ENCODE measurements at regions not wholly inside any gene's neighbourhood (a gene's known extent, or its start where the extent isn't known, plus 50 kb on each side); places are given as distances from the start of the nearest gene placed in this dataset.

DNA sequence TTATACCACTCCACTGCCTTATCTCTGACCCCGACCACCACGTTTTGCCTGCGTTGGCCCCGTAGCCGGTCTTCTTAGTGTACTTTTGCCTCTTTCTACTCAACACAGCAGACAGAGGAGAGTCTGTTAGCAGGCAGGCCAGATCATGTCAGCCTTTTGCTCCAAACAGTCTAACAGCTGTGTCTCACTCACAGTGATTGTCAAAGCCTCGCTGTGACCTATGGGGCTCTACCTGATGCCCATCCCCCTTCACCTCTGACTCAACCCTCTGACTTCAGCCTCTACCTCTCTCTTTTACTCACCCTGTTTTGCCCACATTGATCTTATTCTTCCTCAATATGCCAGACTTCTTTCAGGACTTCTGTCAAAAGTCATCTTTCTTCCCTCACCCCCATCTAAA, 127.1 kb downstream of the TRIML1 start:
- DNase-seq (ENCODE audit: low read depth in 1 of 2, low spot score in 1 of 2): no peak
- H3K4me3 ChIP-seq: no peak overlapping the region

DNA sequence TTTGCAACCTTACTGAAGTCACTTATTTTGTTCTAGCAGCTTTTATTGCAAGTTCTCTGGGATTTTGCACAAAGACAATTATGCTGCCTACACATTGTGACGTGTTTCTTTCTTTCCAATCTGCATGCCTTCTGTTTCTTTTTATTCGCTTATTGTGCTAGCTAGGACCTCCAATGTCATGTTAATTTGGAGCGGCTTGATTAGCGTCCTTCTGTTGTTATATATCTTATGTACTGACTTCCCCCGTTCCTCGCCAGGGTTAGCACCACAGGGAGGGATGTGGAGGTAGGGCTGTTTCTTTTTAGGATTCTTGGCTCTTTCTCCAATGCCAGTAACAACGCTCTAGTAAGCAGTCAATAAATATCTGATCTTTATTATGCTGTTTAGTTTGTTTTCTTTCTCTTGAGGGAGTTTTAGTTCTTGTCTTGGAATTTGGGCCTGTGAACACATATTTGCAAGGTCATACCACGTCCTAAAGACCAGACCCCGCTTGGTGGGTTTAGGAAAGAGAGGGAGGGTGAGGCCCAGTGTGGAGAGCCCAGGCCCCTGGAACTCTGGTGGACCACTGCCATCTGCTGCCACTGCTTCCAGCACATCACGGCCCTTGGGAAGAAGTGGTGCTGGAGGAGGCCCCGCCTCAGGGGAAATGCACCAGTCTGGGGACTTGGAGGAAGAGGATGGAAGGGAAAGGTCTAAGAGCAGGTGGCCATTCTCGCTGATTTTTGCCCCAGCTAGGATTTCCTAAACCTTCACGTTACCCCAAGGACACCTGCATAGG, 129.1 kb downstream of the TRIML1 start:
- ATAC-seq (no peak), DNase-seq (ENCODE audit: low read depth in 1 of 2, low spot score in 1 of 2) (no peak), FAIRE-seq (no peak)
- H3K27ac ChIP-seq: no peak overlapping the region
- H3K9me3 ChIP-seq: peaks cover 4% of the 10 kb centered on the region; the same call in 1 of the 3 replicates
- peaks cover 3% of the 10 kb centered on the region; the same call in 1 of the 3 replicates for H3K4me1 ChIP-seq
- WGBS (ENCODE audit: missing lambda C conversion rate): 87% methylated on average over 12 of the region's 13 CpGs
- TF ChIP-seq POLR2AphosphoS2 (conservative IDR thresholded peaks at IDR 0.05; ENCODE audit: low read length): no peak
- no peak for TF ChIP-seq SMC3 (IDR thresholded peaks at IDR 0.05)
- TF ChIP-seq RNF2 (IDR thresholded peaks at IDR 0.05; ENCODE audit: borderline replicate concordance, low read depth): no peak
- TF ChIP-seq CHD4 (IDR thresholded peaks at IDR 0.05; ENCODE audit: borderline replicate concordance): no peak
- no peak for TF ChIP-seq TFCP2L1 (CRISPR knock-in tag; IDR thresholded peaks at IDR 0.05)
- no peak for TF ChIP-seq FOXS1 (CRISPR knock-in tag; IDR thresholded peaks at IDR 0.05)
- TF ChIP-seq BHLHE40 (IDR thresholded peaks at IDR 0.05; ENCODE audit: low read depth, low read length): no peak
- TF ChIP-seq, protein P1, sequence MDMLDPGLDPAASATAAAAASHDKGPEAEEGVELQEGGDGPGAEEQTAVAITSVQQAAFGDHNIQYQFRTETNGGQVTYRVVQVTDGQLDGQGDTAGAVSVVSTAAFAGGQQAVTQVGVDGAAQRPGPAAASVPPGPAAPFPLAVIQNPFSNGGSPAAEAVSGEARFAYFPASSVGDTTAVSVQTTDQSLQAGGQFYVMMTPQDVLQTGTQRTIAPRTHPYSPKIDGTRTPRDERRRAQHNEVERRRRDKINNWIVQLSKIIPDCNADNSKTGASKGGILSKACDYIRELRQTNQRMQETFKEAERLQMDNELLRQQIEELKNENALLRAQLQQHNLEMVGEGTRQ (IDR thresholded peaks at IDR 0.05): no peak
- no peak overlapping the region for H3K4me3 ChIP-seq
- no peak overlapping the region for H3K4me2 ChIP-seq
- ChIA-PET POLR2A (no interaction called here), CTCF (no interaction called here)

More for the DNA sequence above, 127.1 kb downstream of the TRIML1 start:
- ATAC-seq (no peak), FAIRE-seq (no peak)
- 95% methylated on average over 6 of the region's 6 CpGs for WGBS (ENCODE audit: missing lambda C conversion rate)
- Histone ChIP-seq H3K4me1 (peaks cover 16% of the 10 kb centered on the region; the same call in 2 of the 3 replicates), H3K27ac (no peak overlapping the region), H3K9me3 (peaks cover 4% of the 10 kb centered on the region; the same call in 1 of the 3 replicates), H3K4me2 (no peak overlapping the region)
- ChIA-PET POLR2A (no interaction called here), CTCF (no interaction called here)
- TF ChIP-seq, protein P1 (IDR thresholded peaks at IDR 0.05): no peak
- TF ChIP-seq CBX2 (IDR thresholded peaks at IDR 0.05; ENCODE audit: borderline replicate concordance, low read depth) (no peak), POLR2AphosphoS2 (conservative IDR thresholded peaks at IDR 0.05; ENCODE audit: low read length) (no peak), FOSB (CRISPR knock-in tag; IDR thresholded peaks at IDR 0.05) (no peak), EP300 (IDR thresholded peaks at IDR 0.05) (no peak), NR3C1 (IDR thresholded peaks at IDR 0.05) (no peak), POLR2A (IDR thresholded peaks at IDR 0.05; ENCODE audit: low read length) (no peak), CHD4 (IDR thresholded peaks at IDR 0.05; ENCODE audit: borderline replicate concordance) (no peak), ZFP36 (IDR thresholded peaks at IDR 0.05; ENCODE audit: borderline replicate concordance, partially characterized antibody) (no peak), HDAC2 (IDR thresholded peaks at IDR 0.05) (no peak), JUNB (IDR thresholded peaks at IDR 0.05) (no peak), RAD21 (conservative IDR thresholded peaks at IDR 0.05 in 1 of 2, IDR thresholded peaks at IDR 0.05 in 1 of 2) (no peak), GATA3 (IDR thresholded peaks at IDR 0.05; ENCODE audit: borderline replicate concordance) (no peak), HOXB13 (CRISPR knock-in tag; IDR thresholded peaks at IDR 0.05; ENCODE audit: low read depth) (no peak)
- TF ChIP-seq, protein P2, sequence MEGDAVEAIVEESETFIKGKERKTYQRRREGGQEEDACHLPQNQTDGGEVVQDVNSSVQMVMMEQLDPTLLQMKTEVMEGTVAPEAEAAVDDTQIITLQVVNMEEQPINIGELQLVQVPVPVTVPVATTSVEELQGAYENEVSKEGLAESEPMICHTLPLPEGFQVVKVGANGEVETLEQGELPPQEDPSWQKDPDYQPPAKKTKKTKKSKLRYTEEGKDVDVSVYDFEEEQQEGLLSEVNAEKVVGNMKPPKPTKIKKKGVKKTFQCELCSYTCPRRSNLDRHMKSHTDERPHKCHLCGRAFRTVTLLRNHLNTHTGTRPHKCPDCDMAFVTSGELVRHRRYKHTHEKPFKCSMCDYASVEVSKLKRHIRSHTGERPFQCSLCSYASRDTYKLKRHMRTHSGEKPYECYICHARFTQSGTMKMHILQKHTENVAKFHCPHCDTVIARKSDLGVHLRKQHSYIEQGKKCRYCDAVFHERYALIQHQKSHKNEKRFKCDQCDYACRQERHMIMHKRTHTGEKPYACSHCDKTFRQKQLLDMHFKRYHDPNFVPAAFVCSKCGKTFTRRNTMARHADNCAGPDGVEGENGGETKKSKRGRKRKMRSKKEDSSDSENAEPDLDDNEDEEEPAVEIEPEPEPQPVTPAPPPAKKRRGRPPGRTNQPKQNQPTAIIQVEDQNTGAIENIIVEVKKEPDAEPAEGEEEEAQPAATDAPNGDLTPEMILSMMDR (IDR thresholded peaks at IDR 0.05): no peak
- TF ChIP-seq, protein P3, sequence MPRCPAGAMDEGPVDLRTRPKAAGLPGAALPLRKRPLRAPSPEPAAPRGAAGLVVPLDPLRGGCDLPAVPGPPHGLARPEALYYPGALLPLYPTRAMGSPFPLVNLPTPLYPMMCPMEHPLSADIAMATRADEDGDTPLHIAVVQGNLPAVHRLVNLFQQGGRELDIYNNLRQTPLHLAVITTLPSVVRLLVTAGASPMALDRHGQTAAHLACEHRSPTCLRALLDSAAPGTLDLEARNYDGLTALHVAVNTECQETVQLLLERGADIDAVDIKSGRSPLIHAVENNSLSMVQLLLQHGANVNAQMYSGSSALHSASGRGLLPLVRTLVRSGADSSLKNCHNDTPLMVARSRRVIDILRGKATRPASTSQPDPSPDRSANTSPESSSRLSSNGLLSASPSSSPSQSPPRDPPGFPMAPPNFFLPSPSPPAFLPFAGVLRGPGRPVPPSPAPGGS (IDR thresholded peaks at IDR 0.05): no peak
- TF ChIP-seq, protein P4, sequence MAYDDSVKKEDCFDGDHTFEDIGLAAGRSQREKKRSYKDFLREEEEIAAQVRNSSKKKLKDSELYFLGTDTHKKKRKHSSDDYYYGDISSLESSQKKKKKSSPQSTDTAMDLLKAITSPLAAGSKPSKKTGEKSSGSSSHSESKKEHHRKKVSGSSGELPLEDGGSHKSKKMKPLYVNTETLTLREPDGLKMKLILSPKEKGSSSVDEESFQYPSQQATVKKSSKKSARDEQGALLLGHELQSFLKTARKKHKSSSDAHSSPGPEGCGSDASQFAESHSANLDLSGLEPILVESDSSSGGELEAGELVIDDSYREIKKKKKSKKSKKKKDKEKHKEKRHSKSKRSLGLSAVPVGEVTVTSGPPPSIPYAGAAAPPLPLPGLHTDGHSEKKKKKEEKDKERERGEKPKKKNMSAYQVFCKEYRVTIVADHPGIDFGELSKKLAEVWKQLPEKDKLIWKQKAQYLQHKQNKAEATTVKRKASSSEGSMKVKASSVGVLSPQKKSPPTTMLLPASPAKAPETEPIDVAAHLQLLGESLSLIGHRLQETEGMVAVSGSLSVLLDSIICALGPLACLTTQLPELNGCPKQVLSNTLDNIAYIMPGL (CRISPR knock-in tag; IDR thresholded peaks at IDR 0.05; ENCODE audit: borderline replicate concordance): no peak

All from A549 (cell line).